IMR-90 (cell line): ENCODE measurements at regions not wholly inside any gene's neighbourhood (a gene's known extent, or its start where the extent isn't known, plus 50 kb on each side); places are given as distances from the start of the nearest gene placed in this dataset.

ENCODE experiments used
- ATAC-seq: fragments of 200-7000 bp; cut with Tn5 transposase; 2 replicates; pipeline ENCODE4 v1.9.1; 2020; ENCODE audit warnings: low read depth, mild to moderate bottlenecking, moderate library complexity
- BruUV-seq: library from RNA; stranded (reverse); fragments of 400-500 nt; replicated peaks from 2 replicates; lab custom pipeline; 2021; lab: Mats Ljungman, UMichigan
- CTCF ChIA-PET: fragments of 300-600 bp; formaldehyde crosslinking; extraction: SDS; loops from one replicate; lab custom pipeline; 2021; ENCODE audit warnings: antibody characterized with exemption; lab: Yijun Ruan, JAX
- POLR2A ChIA-PET: fragments of 300-600 bp; sonication (Branson Sonifier 250); formaldehyde crosslinking; loops from one replicate; lab custom pipeline; 2022; ENCODE audit warnings: antibody characterized with exemption; ENCODE audit not compliant: unreplicated experiment; lab: Charles Lee
- DNase-seq: peaks from one replicate; pipeline ENCODE4 v3.0.0; 2013
- H2AFZ ChIP-seq: replicated peaks from 2 replicates; pipeline ENCODE3; 2013; ENCODE audit warnings: low read length, mild to moderate bottlenecking; ENCODE audit not compliant: poor library complexity
- H2AK5ac ChIP-seq: 2 replicates; pipeline ENCODE4 v1.6.1; 2013; ENCODE audit warnings: low read depth, low read length, inconsistent platforms
- H2AK9ac ChIP-seq: replicated peaks from 2 replicates; pipeline ENCODE3; 2013; ENCODE audit warnings: mild to moderate bottlenecking, low read depth, low read length, moderate library complexity; ENCODE audit not compliant: poor library complexity
- H2BK120ac ChIP-seq: 2 replicates; pipeline ENCODE4 v1.6.1; 2013; ENCODE audit warnings: low read depth, low read length, inconsistent platforms
- H2BK15ac ChIP-seq: 3 replicates; pipeline ENCODE4 v1.6.1; 2013; ENCODE audit warnings: low read depth, low read length, inconsistent platforms
- H2BK20ac ChIP-seq: 2 replicates; pipeline ENCODE4 v1.6.1; 2013; ENCODE audit warnings: low read depth, mild to moderate bottlenecking, inconsistent platforms, low read length, moderate library complexity
- H2BK5ac ChIP-seq: 2 replicates; pipeline ENCODE4 v1.6.1; 2013; ENCODE audit warnings: mild to moderate bottlenecking, low read depth, low read length, inconsistent platforms; ENCODE audit not compliant: poor library complexity, severe bottlenecking
- H3K14ac ChIP-seq: replicated peaks from 2 replicates; pipeline ENCODE4 v1.6.1; 2013; ENCODE audit warnings: low read depth, low read length, inconsistent platforms
- H3K18ac ChIP-seq: 2 replicates; pipeline ENCODE4 v1.6.1; 2013; ENCODE audit warnings: low read depth, low read length, control low read depth
- H3K23ac ChIP-seq: 2 replicates; pipeline ENCODE4 v1.6.1; 2013; ENCODE audit warnings: low read depth, low read length, inconsistent platforms
- H3K27ac ChIP-seq: 2 replicates; pipeline ENCODE4 v1.5.1; 2013; ENCODE audit warnings: mild to moderate bottlenecking, control low read depth, low read length; ENCODE audit not compliant: insufficient read depth
- H3K27me3 ChIP-seq: 2 replicates; pipeline ENCODE4 v1.6.1; 2013; ENCODE audit warnings: low read length; ENCODE audit not compliant: control insufficient read depth, insufficient read depth
- H3K36me3 ChIP-seq: 2 replicates; pipeline ENCODE4 v1.6.1; 2013; ENCODE audit warnings: low read length, mixed read lengths; ENCODE audit not compliant: control insufficient read depth, insufficient read depth
- H3K4ac ChIP-seq: 2 replicates; pipeline ENCODE4 v1.6.1; 2013; ENCODE audit warnings: low read depth, low read length, inconsistent platforms
- H3K4me1 ChIP-seq: 2 replicates; pipeline ENCODE4 v1.6.1; 2013; ENCODE audit warnings: low read length, mixed read lengths; ENCODE audit not compliant: control insufficient read depth, insufficient read depth
- H3K4me2 ChIP-seq: 2 replicates; pipeline ENCODE4 v1.6.1; 2013; ENCODE audit warnings: low read depth, mild to moderate bottlenecking, control low read depth, low read length, moderate library complexity
- H3K4me3 ChIP-seq: 2 replicates; pipeline ENCODE4 v1.5.1; 2013; ENCODE audit warnings: low read depth, mild to moderate bottlenecking, control low read depth, low read length, moderate library complexity; ENCODE audit not compliant: insufficient read depth
- H3K56ac ChIP-seq: 2 replicates; pipeline ENCODE4 v1.6.1; 2013; ENCODE audit warnings: low read length, inconsistent platforms; ENCODE audit not compliant: insufficient read depth; ENCODE audit errors: extremely low read depth
- H3K79me1 ChIP-seq, 2 experiments: 2 replicates each; pipeline ENCODE4 v1.6.1; 2013; ENCODE audit warnings: low read length in 2 of 2, inconsistent platforms in 1 of 2, low read depth in 1 of 2
- H3K9ac ChIP-seq: 2 replicates; pipeline ENCODE4 v1.6.1; 2013; ENCODE audit warnings: low read depth, low read length, control low read depth
- H3K9me1 ChIP-seq: 2 replicates; pipeline ENCODE4 v1.6.1; 2013; ENCODE audit warnings: low read length, inconsistent platforms; ENCODE audit not compliant: insufficient read depth
- H3K9me3 ChIP-seq: 2 replicates; pipeline ENCODE4 v1.6.1; 2013; ENCODE audit warnings: low read length; ENCODE audit not compliant: control insufficient read depth, insufficient read depth
- H4K20me1 ChIP-seq: 2 replicates; pipeline ENCODE4 v1.6.1; 2013; ENCODE audit warnings: low read length, inconsistent platforms; ENCODE audit not compliant: insufficient read depth
- H4K5ac ChIP-seq: 2 replicates; pipeline ENCODE4 v1.6.1; 2013; ENCODE audit warnings: mild to moderate bottlenecking, low read depth, low read length, control low read depth
- H4K8ac ChIP-seq, 2 experiments: 2 replicates each; pipeline ENCODE4 v1.6.1; 2013; ENCODE audit warnings: low read depth in 2 of 2, low read length in 2 of 2, control low read depth in 1 of 2, inconsistent platforms in 1 of 2
- H4K91ac ChIP-seq: 2 replicates; pipeline ENCODE4 v1.6.1; 2013; ENCODE audit warnings: low read depth, low read length, inconsistent platforms; ENCODE audit not compliant: insufficient read depth
- CEBPB ChIP-seq: IDR thresholded peaks from 2 replicates; pipeline ENCODE4 v1.6.1; 2012; ENCODE audit warnings: low read depth, low read length, improper control_type of control experiment
- FOS ChIP-seq: fragments of 150-350 bp; IDR thresholded peaks from 2 replicates; pipeline ENCODE4 v1.6.1; 2016; ENCODE audit warnings: low read depth, low read length
- MAFK ChIP-seq: IDR thresholded peaks from 2 replicates; pipeline ENCODE4 v1.6.1; 2012; ENCODE audit warnings: low read depth, low read length, improper control_type of control experiment
- MAZ ChIP-seq: IDR thresholded peaks from 2 replicates; pipeline ENCODE4 v1.6.1; 2012; ENCODE audit warnings: low read depth, mild to moderate bottlenecking, low read length, improper control_type of control experiment, moderate library complexity, borderline replicate concordance
- MXI1 ChIP-seq: IDR thresholded peaks from 2 replicates; pipeline ENCODE4 v1.6.1; 2012; ENCODE audit warnings: low read depth, mild to moderate bottlenecking, low read length, moderate library complexity, borderline replicate concordance
- POLR2A ChIP-seq: IDR thresholded peaks from 2 replicates; pipeline ENCODE4 v1.6.1; 2012; ENCODE audit warnings: mild to moderate bottlenecking, low read depth, low read length
- SMC3 ChIP-seq: fragments of 150-350 bp; IDR thresholded peaks from 2 replicates; pipeline ENCODE4 v1.6.1; 2016; ENCODE audit warnings: low read depth, mild to moderate bottlenecking, antibody characterized with exemption, low read length, moderate library complexity
- WGBS, 2 experiments: methylation state at CpG; one replicate each; pipeline versions ENCODE4 v1.1.5 to v1.1.7; 2013; ENCODE audit warnings: missing lambda C conversion rate in 2 of 2; ENCODE audit not compliant: insufficient read length in 1 of 2; ENCODE audit errors: extremely low coverage in 2 of 2; 5-methylcytosine and 5-hydroxymethylcytosine counted together
- dilution Hi-C: fragments of 300-500 bp; cut with HindIII; formaldehyde crosslinking; loops from one replicate; pipeline ENCODE4 v1.14.3; 2018; ENCODE audit warnings: low sequenced_read_pairs; ENCODE audit not compliant: unreplicated experiment
- in situ Hi-C: fragments of 300-500 bp; cut with MboI; formaldehyde crosslinking; loops from 3 replicates; pipeline ENCODE4 v1.14.3; 2019; ENCODE audit warnings: low sequenced_read_pairs, inconsistent platforms, mixed read lengths
- intact Hi-C: fragments of 100-400 bp; cut with micrococcal nuclease; formaldehyde crosslinking; loops from 2 replicates; pipeline ENCODE4 v1.10.0; 2022

GRCh38 chr2:215870088-215870490, 143.3 kb downstream of the MREG start:
- H2BK15ac ChIP-seq, result peak overlapping the region; percentile 43; the same call in 2 of the 3 replicates
- H3K9me1 ChIP-seq, result 0 out of 2 replicates have a peak, but pooled peaks cover 3% of the 10 kb centered on the region
- POLR2A ChIA-PET, result no interaction called here
- peak overlapping the region; percentile 94 for H4K91ac ChIP-seq
- H3K23ac ChIP-seq, result peak overlapping the region; percentile 96
- intact Hi-C loops (no loop called here), dilution Hi-C loops (no loop called here), in situ Hi-C loops (no loop called here)
- H3K79me1 ChIP-seq, result no peaks in the 10 kb centered on the region
- H3K4ac ChIP-seq, result peak overlapping the region; percentile 92
- H3K27ac ChIP-seq, result no peak overlapping the region; the same call in 1 of the 2 replicates
- no peaks in the 10 kb centered on the region for H3K36me3 ChIP-seq
- no peaks in the 10 kb centered on the region for H3K27me3 ChIP-seq
- H2BK20ac ChIP-seq, result peak overlapping the region; percentile 98
- DNase-seq, result peak; percentile 72
- peak overlapping the region; percentile 97 for H3K14ac ChIP-seq
- peak overlapping the region; percentile 66 for H4K5ac ChIP-seq
- H2AFZ ChIP-seq, result peak overlapping the region; percentile 60
- H4K8ac ChIP-seq, result peak overlapping the region; percentile 12 to 88; a peak in 3 of 4 replicates
- peak overlapping the region; percentile 44 for H3K18ac ChIP-seq
- no peak for ATAC-seq
- no peak overlapping the region for H2BK5ac ChIP-seq
- H3K4me3 ChIP-seq, result no peak overlapping the region
- H3K56ac ChIP-seq, result peak overlapping the region; percentile 82; the same call in 1 of the 2 replicates
- H2AK9ac ChIP-seq, result peak overlapping the region; percentile 8
- H3K4me1 ChIP-seq, result peaks cover 6% of the 10 kb centered on the region
- TF ChIP-seq POLR2A (no peak), CEBPB (peak; percentile 89), MXI1 (no peak), FOS (no peak), SMC3 (no peak), MAFK (no peak), MAZ (no peak)
- no peaks in the 10 kb centered on the region for H4K20me1 ChIP-seq
- H3K9ac ChIP-seq, result no peak overlapping the region
- BruUV-seq, result no TSS peak
- 71% methylated on average over 1 of the region's 3 CpGs; no CpG with 5 or more reads in 1 of the 2 experiments for WGBS, 2 experiments
- peak overlapping the region; percentile 97 for H2BK120ac ChIP-seq
- H2AK5ac ChIP-seq, result peak overlapping the region; percentile 63; the same call in 1 of the 2 replicates
- no peaks in the 10 kb centered on the region for H3K9me3 ChIP-seq
- no peak overlapping the region for H3K4me2 ChIP-seq
- CTCF ChIA-PET, result no interaction called here
